ENCODE measurements at regions not wholly inside any gene's neighbourhood (a gene's known extent, or its start where the extent isn't known, plus 50 kb on each side); places are given as distances from the start of the nearest gene placed in this dataset.

GRCh38 chr12:11446372-11446771, 51.0 kb upstream of the PRB2 start:
- Histone ChIP-seq H3K36me3 (ENCODE audit: control insufficient read depth, insufficient read depth, low read length) (no peaks in the 10 kb centered on the region), H3K27me3 (replicated peaks; ENCODE audit: control insufficient read depth, insufficient read depth, low read length) (no peaks in the 10 kb centered on the region), H3K4me3 (replicated peaks; ENCODE audit: low read depth, low read length) (no peak overlapping the region)
- DNase-seq (ENCODE audit: extremely low read depth, insufficient read length), result no peak
- no peak for TF ChIP-seq CTCF (IDR thresholded peaks at IDR 0.05; ENCODE audit: insufficient read depth, low read length, poor library complexity, severe bottlenecking)

DNA sequence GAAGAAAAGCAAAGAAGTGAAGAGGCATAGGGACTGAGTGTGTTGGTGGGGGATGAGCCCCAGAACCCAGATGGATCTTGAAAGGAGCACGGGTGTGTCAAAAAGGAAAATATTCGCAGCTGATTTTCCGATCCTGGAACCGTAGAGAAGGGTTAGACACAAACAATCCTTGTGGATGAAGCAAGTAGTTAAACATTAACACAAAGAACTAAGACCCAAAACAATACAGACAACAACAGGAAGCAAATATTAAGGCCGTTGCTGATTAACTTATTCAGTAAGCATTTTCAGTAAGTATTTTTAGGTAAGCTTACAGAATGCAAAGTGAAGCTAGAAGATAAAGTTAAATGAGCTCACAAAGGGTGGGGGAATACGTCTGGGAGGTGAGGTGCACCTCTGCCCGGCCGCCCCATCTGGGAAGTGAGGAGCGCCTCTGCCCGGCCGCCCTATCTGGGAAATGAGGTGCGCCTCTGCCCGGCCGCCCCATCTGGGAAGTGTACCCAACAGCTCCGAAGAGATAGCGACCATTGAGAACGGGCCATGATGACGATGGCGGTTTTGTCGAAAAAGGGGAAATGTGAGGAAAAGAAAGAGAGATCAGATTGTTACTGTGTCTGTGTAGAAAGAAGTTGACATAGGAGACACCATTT, 62.8 kb upstream of the PRB2 start:
- no peaks in the 10 kb centered on the region for H3K36me3 ChIP-seq (ENCODE audit: control insufficient read depth, insufficient read depth, low read length)
- H3K27me3 ChIP-seq (replicated peaks; ENCODE audit: control insufficient read depth, insufficient read depth, low read length), result peaks cover 2% of the 10 kb centered on the region
- no peak for TF ChIP-seq CTCF (IDR thresholded peaks at IDR 0.05; ENCODE audit: insufficient read depth, low read length, poor library complexity, severe bottlenecking)
- DNase-seq (ENCODE audit: extremely low read depth, insufficient read length), result no peak
- H3K4me3 ChIP-seq (replicated peaks; ENCODE audit: low read depth, low read length), result no peak overlapping the region

DNA sequence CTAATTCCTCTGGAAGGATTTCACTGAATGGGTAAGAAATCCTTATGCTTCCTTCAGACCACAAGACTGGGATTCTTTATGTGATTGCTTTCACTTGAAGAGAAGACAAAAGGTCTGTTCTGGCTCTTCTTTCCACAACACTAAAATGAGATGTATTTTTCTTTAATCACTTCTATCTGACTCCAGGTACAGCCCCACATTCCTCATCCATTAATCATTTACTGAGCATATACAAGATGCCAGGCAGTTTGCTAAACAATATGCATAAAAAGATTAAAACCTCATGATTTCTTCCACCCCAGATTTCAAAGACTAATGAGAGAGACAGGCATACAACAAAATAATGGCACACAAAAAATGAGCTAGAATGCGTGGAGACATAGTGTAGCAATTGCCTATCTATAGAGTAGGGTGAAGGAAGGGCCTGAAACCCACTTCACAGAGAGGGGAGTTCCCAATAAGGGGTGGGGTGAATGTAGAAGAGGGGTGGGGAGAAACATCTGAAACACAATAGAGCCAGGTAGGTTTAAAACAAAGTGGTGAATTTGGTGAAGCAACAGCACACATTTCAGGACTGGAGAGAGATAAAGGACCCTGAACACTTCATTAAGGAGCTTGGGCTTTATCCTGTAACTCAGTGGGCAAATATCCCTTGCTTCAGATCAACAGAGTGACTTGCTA, 65.1 kb upstream of the PRB2 start:
- TF ChIP-seq CTCF (IDR thresholded peaks at IDR 0.05; ENCODE audit: insufficient read depth, low read length, poor library complexity, severe bottlenecking), result no peak
- Histone ChIP-seq H3K4me3 (replicated peaks; ENCODE audit: low read depth, low read length) (no peak overlapping the region), H3K36me3 (ENCODE audit: control insufficient read depth, insufficient read depth, low read length) (no peaks in the 10 kb centered on the region), H3K27me3 (replicated peaks; ENCODE audit: control insufficient read depth, insufficient read depth, low read length) (peaks cover 2% of the 10 kb centered on the region)
- DNase-seq (ENCODE audit: extremely low read depth, insufficient read length), result no peak

- Histone ChIP-seq H3K36me3 (ENCODE audit: control insufficient read depth, insufficient read depth, low read length) (no peaks in the 10 kb centered on the region), H3K27me3 (replicated peaks; ENCODE audit: control insufficient read depth, insufficient read depth, low read length) (no peaks in the 10 kb centered on the region), H3K4me3 (replicated peaks; ENCODE audit: low read depth, low read length) (no peak overlapping the region)
- TF ChIP-seq CTCF (IDR thresholded peaks at IDR 0.05; ENCODE audit: insufficient read depth, low read length, poor library complexity, severe bottlenecking), result no peak
- no peak for DNase-seq (ENCODE audit: extremely low read depth, insufficient read length)
Measured at GRCh38 chr12:11461433-11461832, 66.1 kb upstream of the PRB2 start.

DNA sequence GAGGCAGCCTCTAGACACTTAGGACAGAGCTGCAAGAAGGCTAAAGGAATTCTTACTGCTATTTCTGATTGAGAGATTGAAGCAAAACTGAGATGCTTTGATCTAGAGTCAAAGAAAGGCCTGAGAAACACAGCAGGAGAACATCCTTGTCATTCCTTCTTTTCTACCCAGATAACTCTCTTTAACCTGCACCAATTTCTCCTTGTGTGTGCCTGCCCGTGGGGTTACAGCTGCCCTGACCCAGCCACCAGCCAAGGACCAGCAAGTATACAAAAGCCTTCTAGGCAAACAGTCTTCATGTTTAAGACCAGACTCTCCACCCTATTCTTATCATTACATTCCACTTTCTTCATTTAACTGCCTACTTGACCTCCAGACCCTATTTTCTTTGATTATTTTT, 81.7 kb upstream of the PRB2 start:
- no peaks in the 10 kb centered on the region; the same call in 1 of the 2 replicates for H3K27me3 ChIP-seq (replicated peaks; ENCODE audit: control insufficient read depth, insufficient read depth, low read length)
- no peak overlapping the region for H3K4me3 ChIP-seq (replicated peaks; ENCODE audit: low read depth, low read length)
- DNase-seq (ENCODE audit: extremely low read depth, insufficient read length), result no peak
- H3K36me3 ChIP-seq (ENCODE audit: control insufficient read depth, insufficient read depth, low read length), result no peaks in the 10 kb centered on the region
- TF ChIP-seq CTCF (IDR thresholded peaks at IDR 0.05; ENCODE audit: insufficient read depth, low read length, poor library complexity, severe bottlenecking), result no peak
